ENCODE measurements at regions not wholly inside any gene's neighbourhood (a gene's known extent, or its start where the extent isn't known, plus 50 kb on each side); places are given as distances from the start of the nearest gene placed in this dataset.

GRCh38 chr14:53509276-53510244, 356.4 kb upstream of the DDHD1 start:
- no peak for TF ChIP-seq POLR2A (IDR thresholded peaks at IDR 0.05; ENCODE audit: low read depth, low read length)
- no peak for TF ChIP-seq POLR2AphosphoS5 (IDR thresholded peaks at IDR 0.05; ENCODE audit: low read depth, low read length)
- TF ChIP-seq PAX5 (IDR thresholded peaks at IDR 0.05; ENCODE audit: insufficient read depth, low read length, severe bottlenecking) = no peak
